GM19395 (cell line): ENCODE measurements at regions not wholly inside any gene's neighbourhood (a gene's known extent, or its start where the extent isn't known, plus 50 kb on each side); places are given as distances from the start of the nearest gene placed in this dataset.
"Not testable (repeated sequence)": the region's sequence is repeated elsewhere in the genome, so short reads cannot be mapped to it uniquely, and the experiment has no call there.

Experiments
- ATAC-seq: cut with Tn5 transposase; IDR thresholded peaks from one replicate; pipeline ENCODE4 v1.9.1; 2021; ENCODE audit warnings: mild to moderate bottlenecking, moderate library complexity; ENCODE audit not compliant: unreplicated experiment

DNA sequence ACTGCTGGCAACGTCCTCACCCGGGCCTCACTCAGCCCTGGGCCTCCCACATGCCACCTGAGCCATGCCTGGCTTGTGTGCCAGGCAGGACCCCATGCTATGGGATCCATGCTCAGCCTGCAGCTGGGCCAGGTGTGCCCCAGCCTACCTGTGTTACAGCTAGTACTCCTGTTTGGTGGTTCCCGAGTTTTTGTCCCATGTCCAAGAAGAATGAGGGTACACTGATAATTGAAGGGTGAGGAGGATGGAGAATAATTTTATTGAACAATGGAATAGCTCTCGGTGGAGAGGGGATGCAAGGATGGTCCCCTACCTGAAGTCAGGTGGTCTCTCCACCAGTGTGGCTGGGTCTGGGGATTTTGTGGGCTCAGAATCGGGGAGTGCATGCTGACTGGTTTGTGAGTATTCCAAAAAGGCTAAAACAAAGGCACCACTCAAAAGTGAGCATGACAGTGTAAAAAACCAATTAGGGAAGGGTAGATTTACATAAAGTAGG, 137.9 kb downstream of the TNFSF18 start:
- no peak for ATAC-seq

DNA sequence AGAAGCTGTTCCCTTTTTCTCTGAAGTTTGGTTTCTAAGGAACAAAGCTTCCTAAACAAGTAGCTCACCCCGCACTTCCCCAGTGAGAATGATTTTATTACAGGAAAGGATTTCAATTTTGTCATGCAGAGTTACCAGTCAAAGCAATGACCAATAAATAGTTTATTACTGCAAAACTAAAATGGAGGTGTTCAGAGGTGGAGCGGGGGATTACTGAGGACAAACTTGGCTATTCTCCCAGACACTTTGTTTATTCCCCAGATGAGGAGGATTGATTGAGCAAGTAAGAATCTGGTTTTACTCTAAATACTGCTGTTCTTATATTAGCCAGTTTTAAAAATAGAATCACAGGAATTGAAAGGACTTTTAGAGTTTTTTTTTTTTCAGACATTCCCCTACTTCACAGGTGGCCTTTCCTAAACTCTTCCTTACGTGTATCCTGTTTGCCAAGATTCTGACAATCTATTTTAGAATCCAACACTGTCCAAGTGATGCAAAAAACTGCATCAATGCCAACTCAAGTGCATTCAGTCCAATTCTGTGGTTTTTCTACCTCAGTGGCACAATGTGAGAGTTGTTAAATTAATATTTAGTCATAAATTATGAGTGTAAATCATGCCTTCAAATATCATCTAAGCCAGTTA, 136.1 kb downstream of the TNFSF18 start:
- ATAC-seq = no peak

DNA sequence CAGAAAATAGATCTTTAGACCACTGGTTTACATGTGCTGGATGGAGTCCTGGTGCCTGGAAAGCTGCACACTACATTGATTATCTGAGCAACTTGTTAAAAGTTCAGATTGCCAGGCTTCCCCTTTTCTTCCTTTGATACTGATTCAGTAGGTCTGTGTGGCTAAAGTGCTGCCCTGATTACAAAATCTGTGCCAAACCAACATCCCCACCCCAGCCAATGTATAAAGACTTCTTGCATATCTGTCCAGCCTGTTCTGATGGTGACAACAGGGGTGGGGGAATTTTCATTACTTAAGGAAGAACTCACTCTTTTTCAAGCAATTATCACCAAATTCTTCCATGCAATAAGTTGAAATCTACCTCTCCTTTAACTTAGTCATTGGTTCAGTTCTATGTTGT, 135.5 kb downstream of the TNFSF18 start:
- no peak for ATAC-seq

GRCh38 chr1:172916116-172916515, 134.6 kb downstream of the TNFSF18 start:
- ATAC-seq = no peak

GRCh38 chr1:172917972-172918371, 132.8 kb downstream of the TNFSF18 start:
- ATAC-seq = no peak

DNA sequence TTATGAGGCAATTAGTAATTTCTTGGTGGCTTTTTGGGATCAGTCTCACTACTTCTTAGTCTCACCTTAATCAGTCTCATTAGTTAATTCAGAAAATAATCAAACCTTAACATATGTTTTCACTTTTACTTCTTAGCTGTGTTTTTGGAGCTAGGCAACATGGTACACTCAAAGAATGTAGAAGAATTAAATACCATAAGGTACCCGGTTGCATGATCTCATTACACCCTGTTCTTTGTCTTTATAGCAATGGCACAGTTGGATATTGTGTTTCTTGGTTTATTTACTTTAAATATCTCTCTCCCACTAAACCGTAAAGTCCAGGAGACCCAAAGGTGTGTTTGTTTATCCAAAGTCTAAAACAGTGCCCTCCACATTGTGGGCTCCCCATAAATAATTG, 132.3 kb downstream of the TNFSF18 start:
- ATAC-seq = no peak

DNA sequence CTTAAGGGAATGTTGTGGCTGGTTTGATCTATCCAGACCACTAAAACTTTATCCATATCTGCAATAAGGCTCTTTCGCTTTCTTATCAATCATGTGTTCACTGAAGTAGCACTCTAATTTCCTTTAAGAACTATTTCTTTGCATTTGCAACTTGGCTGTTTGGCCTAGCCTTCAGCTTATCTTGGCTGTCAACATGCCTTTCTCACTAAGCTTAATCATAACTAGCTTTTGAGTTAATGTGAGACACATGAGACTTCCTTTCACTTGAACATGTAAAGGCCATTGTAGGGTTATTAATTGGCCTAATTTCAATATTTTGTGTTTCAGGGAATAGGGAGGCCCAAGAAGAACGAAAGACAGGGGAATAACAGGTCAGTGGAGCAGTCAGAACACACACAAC, 124.7 kb downstream of the TNFSF18 start:
- no peak for ATAC-seq

DNA sequence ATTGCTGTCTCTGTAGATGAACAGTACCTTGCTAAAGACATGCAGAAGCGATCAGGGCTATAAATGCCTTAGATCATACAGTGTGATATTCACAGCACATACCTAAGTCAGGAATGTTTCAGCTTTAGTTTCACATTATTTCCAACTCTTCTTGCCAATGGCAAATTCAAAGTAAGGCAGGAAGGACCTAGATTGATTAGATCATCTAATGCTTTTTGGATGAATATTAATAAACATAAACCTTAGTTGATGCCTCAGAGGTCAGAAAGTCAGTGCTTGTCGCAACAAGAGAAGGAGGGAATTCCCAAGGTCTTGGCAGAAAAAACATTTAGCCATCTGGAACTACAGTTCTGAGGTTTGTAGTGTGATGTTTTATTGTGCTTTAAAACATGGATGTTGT, 122.3 kb downstream of the TNFSF18 start:
- no peak for ATAC-seq

DNA sequence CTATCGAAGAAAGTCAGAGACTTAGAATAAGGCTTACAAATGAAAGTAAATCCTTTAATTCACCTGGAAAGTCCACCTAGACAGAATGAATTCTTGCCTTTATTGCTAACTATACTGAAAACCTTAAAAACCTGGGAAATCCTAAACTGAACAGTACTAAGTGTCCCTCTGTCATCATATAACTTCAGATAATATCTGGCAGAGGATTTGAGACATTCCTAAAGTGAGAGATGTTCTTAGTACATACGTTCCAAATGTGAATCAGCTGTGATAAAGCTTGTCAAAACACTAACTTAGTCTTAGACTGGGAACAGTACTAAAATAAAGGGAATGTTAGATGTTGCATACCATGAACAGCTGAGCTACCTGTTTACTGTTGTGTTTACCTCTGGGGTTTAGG, 121.7 kb downstream of the TNFSF18 start:
- no peak for ATAC-seq

DNA sequence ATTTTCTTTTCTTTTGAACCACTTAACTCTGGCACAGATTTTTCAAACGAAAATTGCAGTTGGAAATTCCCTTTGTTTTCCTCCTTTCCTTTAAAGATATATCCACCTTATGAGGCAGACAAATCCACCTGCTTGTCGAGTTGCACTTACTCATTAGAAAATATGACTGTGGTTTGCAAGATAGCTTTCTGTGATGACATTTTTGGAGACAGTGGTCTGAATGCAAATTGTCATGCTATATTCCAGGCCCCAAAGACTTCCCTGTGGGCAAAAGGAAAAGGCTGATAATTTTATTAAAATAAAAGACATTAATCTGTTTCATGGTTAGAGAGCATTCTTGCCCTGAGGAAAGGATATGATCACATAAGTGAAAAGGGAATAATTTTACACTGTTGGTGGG, 120.6 kb downstream of the TNFSF18 start:
- no peak for ATAC-seq

- ATAC-seq = no peak
Observed at GRCh38 chr1:172931340-172931739, 119.4 kb downstream of the TNFSF18 start.

- no peak for ATAC-seq
Observed at GRCh38 chr1:172931761-172932160, 119.0 kb downstream of the TNFSF18 start.

DNA sequence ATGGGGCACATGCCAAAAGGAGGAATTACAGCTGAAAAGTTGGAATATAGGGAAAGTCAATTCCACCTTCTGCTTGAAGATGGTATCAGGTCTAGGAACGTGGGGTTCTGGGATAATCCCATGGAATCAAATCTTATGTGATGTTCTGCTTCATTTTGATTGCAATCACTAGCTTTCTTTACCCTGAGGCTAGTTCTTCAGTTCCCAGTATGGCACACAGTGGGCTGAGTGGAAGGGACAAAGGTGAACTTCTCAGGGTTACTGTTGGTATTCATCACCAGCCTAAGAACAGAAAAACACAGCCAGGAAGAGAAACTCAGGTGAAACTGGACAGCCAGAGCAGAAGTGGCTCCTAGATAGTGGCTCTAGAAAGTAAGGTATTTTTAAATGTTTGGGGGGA, 117.8 kb downstream of the TNFSF18 start:
- ATAC-seq = no peak

DNA sequence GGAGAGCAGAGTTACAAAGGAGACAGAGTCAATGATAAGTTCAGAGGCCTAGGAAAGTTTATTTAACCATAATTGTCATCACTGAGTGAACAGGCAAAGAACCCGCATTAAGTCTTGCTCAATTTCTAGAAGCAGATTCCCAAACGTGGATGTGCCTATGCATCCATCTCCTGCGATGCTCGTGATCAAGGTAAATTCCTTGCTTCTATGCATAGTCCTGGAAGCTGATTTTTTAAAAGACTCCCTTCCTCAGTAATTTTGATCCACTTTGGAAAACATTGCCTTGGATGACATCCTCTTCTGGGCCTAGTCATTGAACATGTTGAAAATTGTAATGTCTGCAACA, 116.4 kb downstream of the TNFSF18 start:
- ATAC-seq = no peak

DNA sequence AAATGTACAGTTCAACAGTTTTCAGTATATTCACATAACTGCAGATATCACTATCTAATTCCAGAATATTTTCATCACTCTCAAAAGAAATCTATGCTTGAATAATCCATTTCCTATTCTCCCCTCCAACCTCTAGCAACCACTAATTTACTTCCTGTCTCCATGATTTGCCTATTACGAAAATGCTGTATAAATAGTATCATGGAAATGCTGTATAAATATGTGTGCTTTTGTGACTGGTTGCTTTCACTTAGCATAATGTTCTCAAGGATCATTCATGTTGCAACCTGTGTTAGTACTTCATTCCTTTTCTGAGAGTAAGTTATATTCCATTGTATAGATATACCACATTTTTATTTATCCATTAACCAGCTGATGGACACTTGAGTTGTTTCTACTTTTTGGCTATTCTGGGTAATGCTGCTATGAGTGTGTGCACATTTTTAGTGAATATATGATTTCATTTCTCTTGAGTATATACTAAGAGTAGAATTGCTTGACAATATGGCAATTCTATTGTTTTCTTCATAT, 115.6 kb downstream of the TNFSF18 start:
- ATAC-seq = no peak

GRCh38 chr1:172936088-172936645, 114.6 kb downstream of the TNFSF18 start:
- no peak for ATAC-seq

- no peak for ATAC-seq
Observed at GRCh38 chr1:172938681-172939080, 112.1 kb downstream of the TNFSF18 start.

GRCh38 chr1:172939475-172939874, 111.3 kb downstream of the TNFSF18 start:
- no peak for ATAC-seq

- ATAC-seq = no peak
Observed at GRCh38 chr1:172940174-172940855, 110.4 kb downstream of the TNFSF18 start.

DNA sequence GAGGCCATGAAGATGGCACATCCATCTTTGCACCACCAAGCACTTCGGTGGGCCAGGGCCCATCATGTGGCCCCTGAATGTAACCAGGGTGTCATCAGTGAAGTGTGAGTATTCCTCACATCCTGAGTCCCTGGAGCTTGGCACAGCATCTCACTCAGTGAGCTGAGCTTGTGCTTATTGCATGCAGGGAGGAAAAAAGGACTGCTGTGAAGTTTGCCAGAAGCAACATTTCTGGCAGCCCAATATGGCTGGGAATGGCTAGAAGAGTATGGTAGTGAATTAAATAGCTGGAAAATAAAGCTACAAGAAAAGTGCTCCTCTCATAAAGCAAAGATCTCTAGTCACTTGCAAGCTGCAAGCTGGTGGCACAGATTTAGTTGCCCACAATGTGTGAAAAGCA, 109.3 kb downstream of the TNFSF18 start:
- no peak for ATAC-seq

DNA sequence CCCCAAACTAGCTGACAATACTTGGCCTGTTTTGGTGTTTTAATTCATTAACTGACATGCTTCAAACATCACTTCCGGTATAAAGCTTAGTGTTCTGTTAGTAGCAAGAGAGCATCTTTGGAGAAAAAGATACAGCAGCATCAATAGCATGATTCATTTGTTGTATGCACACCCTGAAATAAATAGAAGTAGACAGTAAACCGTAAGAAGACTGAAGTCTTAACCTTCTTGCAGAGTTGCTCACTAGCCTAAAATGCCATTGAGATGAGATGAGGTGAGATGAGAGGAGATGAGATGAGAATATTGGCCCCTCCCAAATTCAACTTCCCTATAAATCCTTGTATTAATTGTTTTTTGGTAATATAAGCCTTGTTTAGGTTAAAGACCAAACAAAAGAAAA, 108.8 kb downstream of the TNFSF18 start:
- ATAC-seq = no peak

- ATAC-seq = not testable (repeated sequence)
Observed at GRCh38 chr1:172943138-172943537, 107.6 kb downstream of the TNFSF18 start.
